Retinal pigment epithelial cell (primary cell): ENCODE measurements at regions not wholly inside any gene's neighbourhood (a gene's known extent, or its start where the extent isn't known, plus 50 kb on each side); places are given as distances from the start of the nearest gene placed in this dataset.

Experiments
- DNase-seq: peaks from one replicate; pipeline ENCODE4 v3.0.0-alpha.2; 2010; ENCODE audit warnings: low read depth
- H3K4me3 ChIP-seq: 2 replicates; pipeline ENCODE4 v1.5.1; 2011; ENCODE audit warnings: mild to moderate bottlenecking, low read length, control low read depth, moderate library complexity
- TF ChIP-seq, protein P1 (sequence below): conservative IDR thresholded peaks from 2 replicates; pipeline ENCODE4 v1.5.1; 2011; ENCODE audit warnings: low read depth, low read length, control low read depth, inconsistent platforms

DNA sequence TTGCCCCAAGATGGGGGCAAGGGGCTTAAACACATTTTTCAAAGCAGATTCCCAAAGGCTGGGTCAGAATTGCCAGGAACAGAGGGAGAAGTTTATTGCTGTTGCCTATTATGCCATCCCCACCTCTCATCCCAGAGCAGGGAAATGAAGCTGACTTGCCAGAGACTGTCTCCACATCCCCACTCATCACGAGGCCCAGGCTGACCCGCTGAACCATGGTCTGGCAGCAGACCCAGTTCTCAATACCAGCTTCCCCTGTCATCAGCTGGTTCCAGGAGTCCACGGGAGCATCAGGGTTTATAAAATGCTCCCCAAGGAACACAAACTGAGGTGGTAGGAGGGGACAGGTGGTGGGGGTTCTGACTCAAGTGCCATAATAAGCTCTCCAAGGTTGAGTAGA is 605.9 kb downstream of the NPHP4 start:
- H3K4me3 ChIP-seq, result no peak overlapping the region
- TF ChIP-seq, protein P1, sequence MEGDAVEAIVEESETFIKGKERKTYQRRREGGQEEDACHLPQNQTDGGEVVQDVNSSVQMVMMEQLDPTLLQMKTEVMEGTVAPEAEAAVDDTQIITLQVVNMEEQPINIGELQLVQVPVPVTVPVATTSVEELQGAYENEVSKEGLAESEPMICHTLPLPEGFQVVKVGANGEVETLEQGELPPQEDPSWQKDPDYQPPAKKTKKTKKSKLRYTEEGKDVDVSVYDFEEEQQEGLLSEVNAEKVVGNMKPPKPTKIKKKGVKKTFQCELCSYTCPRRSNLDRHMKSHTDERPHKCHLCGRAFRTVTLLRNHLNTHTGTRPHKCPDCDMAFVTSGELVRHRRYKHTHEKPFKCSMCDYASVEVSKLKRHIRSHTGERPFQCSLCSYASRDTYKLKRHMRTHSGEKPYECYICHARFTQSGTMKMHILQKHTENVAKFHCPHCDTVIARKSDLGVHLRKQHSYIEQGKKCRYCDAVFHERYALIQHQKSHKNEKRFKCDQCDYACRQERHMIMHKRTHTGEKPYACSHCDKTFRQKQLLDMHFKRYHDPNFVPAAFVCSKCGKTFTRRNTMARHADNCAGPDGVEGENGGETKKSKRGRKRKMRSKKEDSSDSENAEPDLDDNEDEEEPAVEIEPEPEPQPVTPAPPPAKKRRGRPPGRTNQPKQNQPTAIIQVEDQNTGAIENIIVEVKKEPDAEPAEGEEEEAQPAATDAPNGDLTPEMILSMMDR, result no peak
- no peak for DNase-seq

DNA sequence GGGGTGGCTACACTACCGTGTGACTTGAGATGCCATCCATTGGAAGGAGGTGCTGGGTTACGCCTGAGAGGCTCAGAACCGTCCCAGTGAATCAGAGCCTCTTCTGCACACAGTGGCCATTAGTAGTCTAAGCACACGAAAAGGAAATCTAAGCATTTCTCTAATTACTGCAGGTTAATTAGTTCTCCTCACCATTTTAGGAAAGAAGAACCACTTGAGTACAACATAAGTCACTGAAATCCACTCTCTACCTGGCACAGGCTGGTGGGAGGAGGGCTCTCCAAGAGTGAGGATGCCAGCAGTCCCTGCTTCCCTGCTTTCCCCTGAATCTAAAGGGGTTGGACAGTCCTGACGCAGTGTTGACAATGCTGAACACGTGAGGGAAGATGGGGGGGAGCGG is 606.3 kb downstream of the NPHP4 start:
- DNase-seq, result no peak
- TF ChIP-seq, protein P1, result no peak
- no peak overlapping the region for H3K4me3 ChIP-seq

DNA sequence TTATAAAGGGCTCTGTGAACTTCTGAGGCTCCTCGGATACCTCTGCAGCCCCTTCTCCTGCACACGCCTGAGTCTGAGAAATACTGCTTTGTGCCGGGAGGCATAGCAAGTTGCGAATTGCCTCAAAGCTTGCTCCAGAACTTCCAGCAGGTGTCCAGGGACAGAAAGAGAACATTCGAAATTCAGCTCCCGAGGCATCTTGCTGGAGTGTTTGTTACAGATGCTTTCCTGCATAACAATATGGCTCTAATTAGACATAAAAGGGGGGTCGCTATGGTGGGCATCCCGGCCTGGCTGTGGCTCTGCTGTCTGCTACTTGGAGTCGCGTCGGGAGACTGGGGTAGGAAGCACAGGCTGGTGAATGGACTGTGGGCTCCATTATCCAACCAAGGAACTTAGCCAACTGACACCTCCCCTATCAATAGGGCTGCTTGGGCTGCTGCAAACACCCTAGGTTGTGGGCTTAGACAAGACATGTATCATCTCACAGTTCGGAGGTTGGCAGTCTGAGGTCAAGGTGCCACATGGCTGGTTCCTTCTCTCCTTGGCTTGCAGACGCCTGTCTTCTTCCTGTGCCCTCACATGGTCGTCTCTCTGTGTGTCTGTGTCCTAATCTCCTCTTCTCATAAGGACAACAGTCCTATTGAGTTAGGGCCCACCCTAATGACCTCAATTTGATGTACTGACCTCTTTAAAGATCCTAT is 607.0 kb downstream of the NPHP4 start:
- H3K4me3 ChIP-seq, result no peak overlapping the region
- DNase-seq, result no peak
- TF ChIP-seq, protein P1, result no peak

DNA sequence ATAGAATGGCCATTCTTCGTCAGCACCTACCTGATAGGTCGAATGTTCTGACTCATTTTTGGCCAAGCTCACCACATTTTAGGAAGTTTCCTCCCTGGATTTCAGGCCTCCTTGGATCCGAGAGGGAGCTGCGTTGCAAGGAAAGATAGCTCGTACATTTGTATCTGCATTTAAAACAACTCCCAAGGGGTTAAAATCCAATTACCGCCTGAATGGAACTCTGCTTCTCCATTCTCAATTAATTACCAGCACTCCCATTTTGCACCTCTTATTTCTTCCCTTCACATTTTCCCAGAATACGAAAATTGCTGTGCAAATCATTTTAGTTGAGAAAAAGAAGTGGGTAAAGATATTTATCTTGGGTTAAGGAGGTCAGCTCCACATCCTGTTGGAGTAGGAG is 610.7 kb downstream of the NPHP4 start:
- no peak overlapping the region for H3K4me3 ChIP-seq
- no peak for DNase-seq
- TF ChIP-seq, protein P1, result no peak

DNA sequence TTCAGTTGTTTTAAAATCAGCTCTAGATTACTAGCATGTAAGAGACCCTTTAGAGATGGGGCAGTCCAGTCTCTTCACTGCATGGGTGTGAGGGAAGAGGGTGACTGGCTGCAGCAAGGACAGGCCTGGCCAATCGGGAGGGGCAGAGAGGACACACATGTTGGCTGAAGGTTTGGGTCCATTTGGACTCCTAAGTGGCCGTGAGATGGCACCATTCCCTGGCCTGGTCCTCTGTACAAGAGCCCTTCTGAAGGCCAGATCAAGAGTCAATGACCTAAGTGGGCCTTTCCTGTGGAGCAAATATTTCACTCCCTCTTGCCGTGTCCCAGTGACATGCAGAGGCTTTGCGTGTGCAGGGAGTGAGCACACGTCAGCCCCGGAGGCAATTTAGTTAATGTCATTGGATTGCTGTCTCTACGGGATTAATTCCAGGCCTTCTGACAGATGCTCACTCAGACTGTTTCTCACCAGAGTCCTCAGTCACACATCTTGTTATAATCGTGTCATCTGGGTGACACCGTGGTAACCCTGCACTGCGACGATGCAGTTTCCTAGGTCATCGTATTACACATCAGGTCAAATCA is 613.0 kb downstream of the NPHP4 start:
- DNase-seq, result no peak
- TF ChIP-seq, protein P1, result no peak
- H3K4me3 ChIP-seq, result no peak overlapping the region

DNA sequence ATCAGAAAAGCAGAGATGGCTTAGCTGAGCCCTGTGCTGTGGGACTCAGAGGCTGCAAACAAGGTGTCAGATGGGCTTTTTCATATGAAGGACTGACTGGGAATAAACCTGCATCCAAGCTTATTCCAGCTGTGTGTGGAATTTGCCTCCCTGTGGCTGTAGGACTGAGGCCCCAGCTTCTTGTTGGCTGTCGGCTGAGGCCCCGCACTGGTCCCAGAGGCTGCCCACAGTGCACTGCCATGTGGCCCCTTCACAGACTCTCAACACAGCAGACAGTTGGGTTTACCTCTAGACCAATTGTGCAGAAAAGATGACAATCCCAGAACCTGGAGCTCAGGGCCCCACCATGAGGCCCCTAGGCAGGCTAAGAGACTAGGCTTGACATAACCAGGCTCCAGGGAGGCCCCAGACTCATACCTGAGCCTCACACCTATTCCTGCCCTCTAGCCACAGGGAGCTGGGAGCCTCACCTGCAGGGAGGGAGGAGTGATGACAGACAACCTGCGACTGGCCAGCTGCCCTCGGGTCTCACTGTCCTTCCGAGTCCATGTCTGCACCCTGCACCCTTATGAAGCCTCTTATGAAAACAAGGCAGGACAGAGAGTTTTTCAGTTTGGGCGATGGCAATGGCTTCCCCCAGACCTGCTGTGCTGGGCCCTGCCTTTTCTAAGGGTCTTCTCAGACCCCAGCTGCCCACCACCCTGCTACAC is 615.5 kb downstream of the NPHP4 start:
- DNase-seq, result no peak
- TF ChIP-seq, protein P1, result no peak
- no peak overlapping the region for H3K4me3 ChIP-seq
